Gastroesophageal sphincter (tissue), 3 donors: ENCODE measurements at regions not wholly inside any gene's neighbourhood (a gene's known extent, or its start where the extent isn't known, plus 50 kb on each side); places are given as distances from the start of the nearest gene placed in this dataset.

Experiments used
- POLR2A ChIP-seq, 2 donors: fragments of 450-650 bp; IDR thresholded peaks; one replicate each; pipeline ENCODE4 v1.6.1; 2017; ENCODE audit warnings: antibody characterized with exemption in 2 of 2, mild to moderate bottlenecking in 2 of 2, moderate library complexity in 1 of 2
- TF ChIP-seq, protein P1 (sequence below), 4 experiments: fragments of 200-600 bp in 2 of 4; fragments of 450-650 bp in 2 of 4; sonication (generic) in 1 of 4; IDR thresholded peaks; one replicate each; pipeline ENCODE4 v1.5.1; 2017 to 2019; ENCODE audit warnings: antibody characterized with exemption in 4 of 4, mild to moderate bottlenecking in 2 of 4, moderate library complexity in 2 of 4

DNA sequence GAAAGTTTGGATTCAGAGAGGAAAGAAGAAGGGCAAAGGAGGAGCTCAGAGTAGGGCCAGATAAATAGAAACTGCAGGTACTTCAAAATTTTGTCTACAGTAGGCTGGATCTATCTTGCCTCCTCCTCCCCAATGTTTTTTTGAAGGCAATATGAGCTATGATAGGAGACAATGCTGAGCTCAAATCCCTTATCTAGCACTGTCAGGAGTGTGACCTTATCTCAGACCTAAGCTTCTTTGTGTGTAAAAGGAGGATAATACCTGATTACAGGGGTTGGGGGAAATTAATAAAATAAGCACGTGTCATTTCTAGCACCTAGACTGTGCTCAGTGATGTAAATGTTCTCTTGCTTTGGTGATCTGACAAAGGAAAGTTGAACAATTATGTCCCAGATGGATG, 137.8 kb upstream of the CD180 start:
- TF ChIP-seq, protein P1, sequence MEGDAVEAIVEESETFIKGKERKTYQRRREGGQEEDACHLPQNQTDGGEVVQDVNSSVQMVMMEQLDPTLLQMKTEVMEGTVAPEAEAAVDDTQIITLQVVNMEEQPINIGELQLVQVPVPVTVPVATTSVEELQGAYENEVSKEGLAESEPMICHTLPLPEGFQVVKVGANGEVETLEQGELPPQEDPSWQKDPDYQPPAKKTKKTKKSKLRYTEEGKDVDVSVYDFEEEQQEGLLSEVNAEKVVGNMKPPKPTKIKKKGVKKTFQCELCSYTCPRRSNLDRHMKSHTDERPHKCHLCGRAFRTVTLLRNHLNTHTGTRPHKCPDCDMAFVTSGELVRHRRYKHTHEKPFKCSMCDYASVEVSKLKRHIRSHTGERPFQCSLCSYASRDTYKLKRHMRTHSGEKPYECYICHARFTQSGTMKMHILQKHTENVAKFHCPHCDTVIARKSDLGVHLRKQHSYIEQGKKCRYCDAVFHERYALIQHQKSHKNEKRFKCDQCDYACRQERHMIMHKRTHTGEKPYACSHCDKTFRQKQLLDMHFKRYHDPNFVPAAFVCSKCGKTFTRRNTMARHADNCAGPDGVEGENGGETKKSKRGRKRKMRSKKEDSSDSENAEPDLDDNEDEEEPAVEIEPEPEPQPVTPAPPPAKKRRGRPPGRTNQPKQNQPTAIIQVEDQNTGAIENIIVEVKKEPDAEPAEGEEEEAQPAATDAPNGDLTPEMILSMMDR (IDR thresholded peaks at IDR 0.05), result no peak
- no peak for TF ChIP-seq POLR2A (IDR thresholded peaks at IDR 0.05)
